Prostate gland (tissue), 2 donors: ENCODE measurements at regions not wholly inside any gene's neighbourhood (a gene's known extent, or its start where the extent isn't known, plus 50 kb on each side); places are given as distances from the start of the nearest gene placed in this dataset.

Experiments
- DNase-seq: peaks from one replicate; pipeline ENCODE4 v3.0.0-alpha.2; 2019; ENCODE audit warnings: low spot score
- H3K27ac ChIP-seq, 2 donors: fragments of 200-600 bp; sonication (generic); 2 replicates each; pipeline ENCODE4 v1.5.1; 2017 to 2019
- H3K27me3 ChIP-seq: fragments of 200-600 bp; sonication (generic); replicated peaks from 2 replicates; pipeline ENCODE4 v1.5.1; 2019; ENCODE audit not compliant: insufficient read depth
- H3K36me3 ChIP-seq, 2 donors: fragments of 200-600 bp; sonication (generic); 1 replicate in 1 of 2; 2 replicates in 1 of 2; pipeline versions ENCODE4 v1.5.1 to v1.8.1; 2017 to 2019
- H3K4me1 ChIP-seq: fragments of 200-600 bp; sonication (generic); replicated peaks from 2 replicates; pipeline ENCODE4 v1.5.1; 2019
- H3K4me3 ChIP-seq, 2 donors: fragments of 200-600 bp; sonication (generic); 2 replicates each; pipeline ENCODE4 v1.5.1; 2017 to 2019
- H3K9me3 ChIP-seq: fragments of 200-600 bp; sonication (generic); 2 replicates; pipeline ENCODE4 v1.5.1; 2017
- POLR2A ChIP-seq: fragments of 450-650 bp; IDR thresholded peaks from one replicate; pipeline ENCODE4 v1.6.1; 2016; ENCODE audit warnings: antibody characterized with exemption, mild to moderate bottlenecking
- POLR2AphosphoS5 ChIP-seq: sonication (generic); formaldehyde crosslinking; IDR thresholded peaks from one replicate; pipeline ENCODE4 v1.6.1; 2017; ENCODE audit warnings: antibody characterized with exemption
- WGBS: methylation state at CpG from one replicate; pipeline ENCODE4 v1.1.5; 2018; 5-methylcytosine and 5-hydroxymethylcytosine counted together
- intact Hi-C: fragments of 100-400 bp; cut with DNase I; formaldehyde crosslinking; loops from one replicate; pipeline ENCODE4 v1.14.2; 2022
- TF ChIP-seq, protein P1 (sequence below), 4 experiments: fragments of 200-600 bp in 2 of 4; fragments of 450-650 bp in 2 of 4; sonication (generic) in 2 of 4; IDR thresholded peaks; 1 replicate in 3 of 4; 2 replicates in 1 of 4; pipeline ENCODE4 v1.5.1; 2016 to 2019; ENCODE audit warnings: antibody characterized with exemption in 4 of 4, mild to moderate bottlenecking in 2 of 4, moderate library complexity in 2 of 4

GRCh38 chr17:69858460-69858859, 216.6 kb upstream of the KCNJ16 start:
- no peaks in the 10 kb centered on the region for H3K4me1 ChIP-seq
- TF ChIP-seq POLR2AphosphoS5 (no peak), POLR2A (no peak)
- TF ChIP-seq, protein P1, sequence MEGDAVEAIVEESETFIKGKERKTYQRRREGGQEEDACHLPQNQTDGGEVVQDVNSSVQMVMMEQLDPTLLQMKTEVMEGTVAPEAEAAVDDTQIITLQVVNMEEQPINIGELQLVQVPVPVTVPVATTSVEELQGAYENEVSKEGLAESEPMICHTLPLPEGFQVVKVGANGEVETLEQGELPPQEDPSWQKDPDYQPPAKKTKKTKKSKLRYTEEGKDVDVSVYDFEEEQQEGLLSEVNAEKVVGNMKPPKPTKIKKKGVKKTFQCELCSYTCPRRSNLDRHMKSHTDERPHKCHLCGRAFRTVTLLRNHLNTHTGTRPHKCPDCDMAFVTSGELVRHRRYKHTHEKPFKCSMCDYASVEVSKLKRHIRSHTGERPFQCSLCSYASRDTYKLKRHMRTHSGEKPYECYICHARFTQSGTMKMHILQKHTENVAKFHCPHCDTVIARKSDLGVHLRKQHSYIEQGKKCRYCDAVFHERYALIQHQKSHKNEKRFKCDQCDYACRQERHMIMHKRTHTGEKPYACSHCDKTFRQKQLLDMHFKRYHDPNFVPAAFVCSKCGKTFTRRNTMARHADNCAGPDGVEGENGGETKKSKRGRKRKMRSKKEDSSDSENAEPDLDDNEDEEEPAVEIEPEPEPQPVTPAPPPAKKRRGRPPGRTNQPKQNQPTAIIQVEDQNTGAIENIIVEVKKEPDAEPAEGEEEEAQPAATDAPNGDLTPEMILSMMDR (IDR thresholded peaks at IDR 0.05) = no peak
- no peaks in the 10 kb centered on the region for H3K27me3 ChIP-seq
- no peaks in the 10 kb centered on the region for H3K9me3 ChIP-seq
- DNase-seq = no peak
- 62% methylated on average over 3 of the region's 3 CpGs for WGBS
- intact Hi-C loops = no loop called here
- no peak overlapping the region for H3K27ac ChIP-seq
- H3K36me3 ChIP-seq = no peaks in the 10 kb centered on the region
- no peak overlapping the region for H3K4me3 ChIP-seq

- 57% methylated on average over 3 of the region's 3 CpGs for WGBS
- intact Hi-C loops = no loop called here
- Histone ChIP-seq H3K36me3 (no peaks in the 10 kb centered on the region), H3K4me1 (no peaks in the 10 kb centered on the region), H3K27me3 (no peaks in the 10 kb centered on the region), H3K9me3 (no peaks in the 10 kb centered on the region), H3K4me3 (no peak overlapping the region), H3K27ac (no peak overlapping the region)
- TF ChIP-seq, protein P1 (IDR thresholded peaks at IDR 0.05) = no peak
- TF ChIP-seq POLR2AphosphoS5 (peak; percentile 25), POLR2A (no peak)
- DNase-seq = peak; percentile 19
These were observed 214.8 kb upstream of the KCNJ16 start for GRCh38 chr17:69860142-69860680.

GRCh38 chr17:69864462-69864861, 210.6 kb upstream of the KCNJ16 start:
- Histone ChIP-seq H3K36me3 (no peaks in the 10 kb centered on the region), H3K9me3 (no peaks in the 10 kb centered on the region), H3K4me3 (no peak overlapping the region), H3K4me1 (no peaks in the 10 kb centered on the region), H3K27me3 (no peaks in the 10 kb centered on the region), H3K27ac (no peak overlapping the region)
- DNase-seq = no peak
- WGBS = 91% methylated on average over 2 of the region's 2 CpGs
- intact Hi-C loops = no loop called here
- TF ChIP-seq, protein P1 (IDR thresholded peaks at IDR 0.05) = no peak
- no peak for TF ChIP-seq POLR2AphosphoS5

DNA sequence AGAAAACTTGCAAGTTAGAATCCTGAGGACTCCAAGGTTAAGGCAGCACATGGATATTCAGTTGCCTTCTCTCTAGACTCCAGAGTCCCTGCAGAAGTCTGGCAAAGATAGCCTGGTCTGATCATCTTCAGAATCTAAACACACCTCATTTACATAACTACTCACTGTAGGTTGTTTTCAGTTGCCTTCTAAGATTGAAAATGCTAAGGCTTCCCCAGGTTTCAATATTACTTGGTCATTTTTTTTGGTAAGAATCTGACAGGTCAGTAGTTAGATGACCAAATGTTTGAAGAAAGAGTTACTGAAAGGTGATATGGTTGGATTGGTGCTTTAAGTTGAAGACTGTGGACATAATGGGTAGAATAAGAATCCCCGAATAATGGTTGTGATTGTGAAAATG, 205.4 kb upstream of the KCNJ16 start:
- DNase-seq = no peak
- H3K27ac ChIP-seq = no peak overlapping the region
- H3K27me3 ChIP-seq = no peaks in the 10 kb centered on the region
- H3K4me1 ChIP-seq = no peaks in the 10 kb centered on the region
- 88% methylated on average over 1 of the region's 1 CpG for WGBS
- TF ChIP-seq, protein P1 (IDR thresholded peaks at IDR 0.05) = no peak
- TF ChIP-seq POLR2AphosphoS5 (no peak), POLR2A (no peak)
- intact Hi-C loops = no loop called here
- H3K9me3 ChIP-seq = no peaks in the 10 kb centered on the region
- H3K4me3 ChIP-seq = no peak overlapping the region
- no peaks in the 10 kb centered on the region for H3K36me3 ChIP-seq

DNA sequence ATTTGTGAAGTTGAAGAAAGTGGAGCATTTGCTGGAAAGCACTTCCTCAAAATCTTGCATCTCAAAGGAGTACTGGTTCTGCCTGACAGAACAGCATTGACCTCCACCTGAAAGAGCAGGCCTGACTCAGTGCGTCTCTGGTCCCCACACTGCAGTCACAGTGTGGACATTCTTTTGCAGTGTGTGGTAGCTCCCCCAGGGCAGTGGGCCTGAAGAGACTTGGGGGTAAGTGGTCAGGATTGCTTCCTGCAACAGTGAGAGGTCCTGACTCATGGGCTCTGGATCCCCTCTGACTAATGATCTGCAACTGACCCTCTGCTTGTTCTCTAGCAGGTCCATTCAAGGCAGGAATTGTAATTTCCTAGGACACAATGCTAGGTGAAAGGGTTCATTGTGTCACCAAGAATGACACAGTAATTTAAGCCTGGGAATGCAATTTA, 204.9 kb upstream of the KCNJ16 start:
- Histone ChIP-seq H3K27me3 (no peaks in the 10 kb centered on the region), H3K27ac (no peak overlapping the region), H3K4me3 (no peak overlapping the region), H3K4me1 (no peaks in the 10 kb centered on the region), H3K9me3 (no peaks in the 10 kb centered on the region), H3K36me3 (no peaks in the 10 kb centered on the region)
- no peak for DNase-seq
- intact Hi-C loops = no loop called here
- no peak for TF ChIP-seq POLR2AphosphoS5
- TF ChIP-seq, protein P1 (IDR thresholded peaks at IDR 0.05) = no peak
- no peak for TF ChIP-seq POLR2A
- WGBS = 89% methylated on average over 1 of the region's 1 CpG
